H1 (cell line): ENCODE measurements at regions not wholly inside any gene's neighbourhood (a gene's known extent, or its start where the extent isn't known, plus 50 kb on each side); places are given as distances from the start of the nearest gene placed in this dataset.

Experiments
- CTCF ChIA-PET: fragments of 300-600 bp; sonication (Branson Sonifier 250); formaldehyde crosslinking; loops from one replicate; lab custom pipeline; 2021; ENCODE audit not compliant: partially characterized antibody; lab: Charles Lee
- POLR2A ChIA-PET: fragments of 300-600 bp; sonication (Branson Sonifier 250); formaldehyde crosslinking; loops from one replicate; lab custom pipeline; 2021; ENCODE audit warnings: inconsistent platforms; ENCODE audit not compliant: partially characterized antibody; lab: Charles Lee
- DNase-seq, 2 experiments: peaks; one replicate each; pipeline versions ENCODE4 v3.0.0 to v3.0.0-alpha.2; 2010 to 2022; ENCODE audit warnings: low spot score in 2 of 2, low read depth in 1 of 2, mixed read lengths in 1 of 2
- FAIRE-seq: peaks from 2 replicates; lab custom pipeline; 2011; peaks lifted over from hg19 to GRCh38; lab: Jason Lieb, UNC
- H2AFZ ChIP-seq: 2 replicates; pipeline ENCODE4 v1.8.1; 2012; ENCODE audit warnings: low read length, inconsistent platforms
- H2AK5ac ChIP-seq: 2 replicates; pipeline ENCODE4 v1.6.1; 2013; ENCODE audit warnings: low read depth, low read length
- H2BK120ac ChIP-seq: replicated peaks from 2 replicates; pipeline ENCODE3; 2013; ENCODE audit warnings: low read depth, low read length, inconsistent platforms
- H2BK12ac ChIP-seq: 2 replicates; pipeline ENCODE4 v1.6.1; 2013; ENCODE audit warnings: low read depth, low read length
- H2BK15ac ChIP-seq: 2 replicates; pipeline ENCODE4 v1.6.1; 2013; ENCODE audit warnings: low read length
- H2BK20ac ChIP-seq: 2 replicates; pipeline ENCODE4 v1.6.1; 2013; ENCODE audit warnings: low read length
- H2BK5ac ChIP-seq: 2 replicates; pipeline ENCODE4 v1.6.1; 2013; ENCODE audit warnings: low read depth, low read length
- H3K14ac ChIP-seq: 2 replicates; pipeline ENCODE4 v1.6.1; 2013; ENCODE audit warnings: inconsistent platforms; ENCODE audit not compliant: insufficient read length
- H3K18ac ChIP-seq: 2 replicates; pipeline ENCODE4 v1.6.1; 2013; ENCODE audit warnings: low read length; ENCODE audit errors: extremely low read depth
- H3K23ac ChIP-seq: 2 replicates; pipeline ENCODE4 v1.6.1; 2013; ENCODE audit warnings: inconsistent platforms; ENCODE audit not compliant: insufficient read length
- H3K23me2 ChIP-seq: 2 replicates; pipeline ENCODE4 v1.6.1; 2013; ENCODE audit warnings: low read depth, low read length
- H3K27ac ChIP-seq: 2 replicates; pipeline ENCODE4 v1.6.1; 2011; ENCODE audit warnings: low read depth, low read length, inconsistent platforms
- H3K27me3 ChIP-seq, 4 experiments: replicated peaks in 1 of 4; 1 replicate in 1 of 4; 2 replicates in 3 of 4; pipeline versions ENCODE4 v1.6.1 to v1.8.1; 2011 to 2013; ENCODE audit warnings: low read length in 3 of 4, mild to moderate bottlenecking in 3 of 4, inconsistent platforms in 2 of 4, mixed read lengths in 2 of 4, moderate library complexity in 1 of 4; ENCODE audit not compliant: control insufficient read depth in 3 of 4, insufficient read depth in 3 of 4; ENCODE audit errors: extremely low read depth in 1 of 4
- H3K36me3 ChIP-seq, 4 experiments: 2 replicates each; pipeline versions ENCODE4 v1.6.1 to v1.8.1; 2011 to 2013; ENCODE audit warnings: mild to moderate bottlenecking in 4 of 4, low read length in 3 of 4, moderate library complexity in 2 of 4, control low read depth in 1 of 4, inconsistent platforms in 1 of 4; ENCODE audit not compliant: insufficient read depth in 4 of 4, control insufficient read depth in 2 of 4
- H3K4ac ChIP-seq: replicated peaks from 2 replicates; pipeline ENCODE3; 2013; ENCODE audit warnings: low read length, low read depth, mixed read lengths, inconsistent platforms; ENCODE audit not compliant: insufficient read length
- H3K4me1 ChIP-seq, 4 experiments: replicated peaks in 1 of 4; 1 replicate in 1 of 4; 2 replicates in 3 of 4; pipeline versions ENCODE4 v1.6.1 to v1.8.1; 2011 to 2013; ENCODE audit warnings: low read length in 3 of 4, inconsistent platforms in 2 of 4, mixed read lengths in 1 of 4; ENCODE audit not compliant: insufficient read depth in 4 of 4, control insufficient read depth in 3 of 4
- H3K4me2 ChIP-seq, 2 experiments: 2 replicates each; pipeline versions ENCODE4 v1.6.1 to v1.8.1; 2011 to 2013; ENCODE audit warnings: low read depth in 2 of 2, low read length in 2 of 2, control low read depth in 1 of 2, inconsistent platforms in 1 of 2, mild to moderate bottlenecking in 1 of 2; ENCODE audit not compliant: insufficient read depth in 1 of 2
- H3K4me3 ChIP-seq, 4 experiments: fragments of 200-600, 300-600 bp in 1 of 4; sonication (generic), shearing (Covaris generic), sonication (Bioruptor Twin) in 1 of 4; 2 replicates each; pipeline versions ENCODE4 v1.5.1 to v1.8.1; 2011 to 2016; ENCODE audit warnings: low read length in 4 of 4, low read depth in 3 of 4, control low read depth in 2 of 4, inconsistent platforms in 2 of 4, mild to moderate bottlenecking in 2 of 4, mixed read lengths in 1 of 4, moderate library complexity in 1 of 4; ENCODE audit not compliant: insufficient read depth in 2 of 4; ENCODE audit errors: extremely low read depth in 1 of 4
- H3K56ac ChIP-seq: replicated peaks from 2 replicates; pipeline ENCODE3; 2013; ENCODE audit warnings: low read depth, mild to moderate bottlenecking, mixed read lengths, low read length, inconsistent platforms; ENCODE audit not compliant: insufficient read length
- H3K79me1 ChIP-seq: 2 replicates; pipeline ENCODE4 v1.6.1; 2013; ENCODE audit warnings: low read depth, low read length, control low read depth
- H3K79me2 ChIP-seq, 2 experiments: 2 replicates each; pipeline versions ENCODE4 v1.6.1 to v1.8.1; 2012 to 2013; ENCODE audit warnings: low read length in 2 of 2, mild to moderate bottlenecking in 2 of 2, inconsistent platforms in 1 of 2; ENCODE audit not compliant: insufficient read depth in 2 of 2, control insufficient read depth in 1 of 2
- H3K9ac ChIP-seq, 4 experiments: replicated peaks in 1 of 4; 1 replicate in 1 of 4; 2 replicates in 3 of 4; pipeline versions ENCODE4 v1.6.1 to v1.8.1; 2011 to 2013; ENCODE audit warnings: low read depth in 3 of 4, low read length in 3 of 4, control low read depth in 2 of 4, mild to moderate bottlenecking in 2 of 4, moderate library complexity in 2 of 4, inconsistent platforms in 1 of 4; ENCODE audit errors: extremely low read depth in 1 of 4
- H3K9me3 ChIP-seq, 2 experiments: 2 replicates each; pipeline versions ENCODE4 v1.6.1 to v1.8.1; 2012 to 2013; ENCODE audit warnings: mild to moderate bottlenecking in 2 of 2, moderate library complexity in 2 of 2, control low read depth in 1 of 2, inconsistent platforms in 1 of 2, low read depth in 1 of 2, low read length in 1 of 2, mixed read lengths in 1 of 2; ENCODE audit not compliant: insufficient read depth in 2 of 2
- H4K20me1 ChIP-seq, 2 experiments: replicated peaks in 1 of 2; 2 replicates each; pipeline versions ENCODE3 to v1.8.1; 2011 to 2013; ENCODE audit warnings: inconsistent platforms in 2 of 2, low read length in 2 of 2, mild to moderate bottlenecking in 1 of 2; ENCODE audit not compliant: insufficient read depth in 2 of 2, control insufficient read depth in 1 of 2
- H4K5ac ChIP-seq: 2 replicates; pipeline ENCODE4 v1.6.1; 2013; ENCODE audit warnings: low read length, low read depth, mixed read lengths, inconsistent platforms; ENCODE audit not compliant: insufficient read length
- H4K8ac ChIP-seq: 2 replicates; pipeline ENCODE4 v1.8.0; 2013; ENCODE audit warnings: mild to moderate bottlenecking, moderate library complexity, low read length, inconsistent platforms; ENCODE audit not compliant: insufficient read depth; ENCODE audit errors: extremely low read depth
- H4K91ac ChIP-seq: replicated peaks from 2 replicates; pipeline ENCODE3; 2013; ENCODE audit warnings: low read length, mixed read lengths, inconsistent platforms; ENCODE audit not compliant: insufficient read length
- ASH2L ChIP-seq: fragments of 200-600, 300-600 bp; sonication (generic); IDR thresholded peaks from one replicate; pipeline ENCODE4 v1.7.1; 2017; ENCODE audit warnings: low read length
- CBX8 ChIP-seq: fragments of 300-800, 300-1000 bp; sonication (generic); IDR thresholded peaks from 2 replicates; pipeline ENCODE4 v1.7.1; 2016; ENCODE audit warnings: low read depth, low read length, borderline replicate concordance
- CEBPB ChIP-seq: IDR thresholded peaks from 2 replicates; pipeline ENCODE4 v1.6.1; 2012; ENCODE audit warnings: low read depth, low read length
- EGR1 ChIP-seq: IDR thresholded peaks from 2 replicates; pipeline ENCODE4 v1.6.1; 2011; ENCODE audit warnings: low read depth, low read length, borderline replicate concordance
- EP300 ChIP-seq, 2 experiments: IDR thresholded peaks; 1 replicate in 1 of 2; 2 replicates in 1 of 2; pipeline ENCODE4 v1.6.1; 2011 to 2012; ENCODE audit warnings: low read depth in 2 of 2, low read length in 2 of 2, mild to moderate bottlenecking in 2 of 2, borderline replicate concordance in 1 of 2, inconsistent platforms in 1 of 2, moderate library complexity in 1 of 2
- GTF2F1 ChIP-seq: IDR thresholded peaks from 2 replicates; pipeline ENCODE4 v1.6.1; 2012; ENCODE audit warnings: low read depth, low read length, improper control_type of control experiment, borderline replicate concordance
- HDAC6 ChIP-seq: IDR thresholded peaks from one replicate; pipeline ENCODE4 v1.7.1; 2012; ENCODE audit warnings: low read depth, mild to moderate bottlenecking, inconsistent platforms, low read length, moderate library complexity
- JUND ChIP-seq: IDR thresholded peaks from 2 replicates; pipeline ENCODE4 v1.6.1; 2011; ENCODE audit warnings: mild to moderate bottlenecking, improper control_type of control experiment, low read length
- MAFK ChIP-seq: IDR thresholded peaks from 2 replicates; pipeline ENCODE4 v1.6.1; 2012; ENCODE audit warnings: low read depth, mild to moderate bottlenecking, improper control_type of control experiment, low read length
- POLR2A ChIP-seq, 2 experiments: IDR thresholded peaks; 1 replicate in 1 of 2; 2 replicates in 1 of 2; pipeline ENCODE4 v1.6.1; 2011; ENCODE audit warnings: low read depth in 2 of 2, low read length in 2 of 2, mild to moderate bottlenecking in 2 of 2; ENCODE audit errors: control extremely low read depth in 1 of 2
- RAD21 ChIP-seq, 2 experiments: IDR thresholded peaks in 1 of 2; conservative IDR thresholded peaks in 1 of 2; 2 replicates each; pipeline ENCODE4 v1.6.1; 2011; ENCODE audit warnings: low read depth in 2 of 2, low read length in 2 of 2, improper control_type of control experiment in 1 of 2, inconsistent platforms in 1 of 2, mild to moderate bottlenecking in 1 of 2, moderate library complexity in 1 of 2
- RBBP5 ChIP-seq: IDR thresholded peaks from 2 replicates; pipeline ENCODE4 v1.7.1; 2012; ENCODE audit warnings: low read depth, mild to moderate bottlenecking, inconsistent platforms, low read length, moderate library complexity, borderline replicate concordance
- SAP30 ChIP-seq: fragments of 300-600 bp; sonication (generic); IDR thresholded peaks from 2 replicates; pipeline ENCODE4 v1.7.1; 2012; ENCODE audit warnings: low read length, moderate library complexity, mild to moderate bottlenecking, inconsistent platforms; ENCODE audit not compliant: insufficient read depth, insufficient replicate concordance
- SIRT6 ChIP-seq: IDR thresholded peaks from one replicate; pipeline ENCODE4 v1.7.1; 2012; ENCODE audit warnings: low read length, inconsistent platforms
- SRF ChIP-seq: IDR thresholded peaks from 2 replicates; pipeline ENCODE4 v1.6.1; 2011; ENCODE audit warnings: mild to moderate bottlenecking, low read depth, low read length, moderate library complexity
- TEAD4 ChIP-seq: IDR thresholded peaks from 2 replicates; pipeline ENCODE4 v1.6.1; 2012; ENCODE audit warnings: low read depth, low read length, inconsistent platforms, mixed read lengths
- WGBS, 2 experiments: shearing (Covaris generic) in 1 of 2; methylation state at CpG; one replicate each; pipeline versions ENCODE4 v1.1.6 to v1.1.7; 2013 to 2015; ENCODE audit warnings: low lambda C conversion rate in 2 of 2, mixed read lengths in 2 of 2, inconsistent platforms in 1 of 2, low coverage in 1 of 2, missing lambda C conversion rate in 1 of 2; ENCODE audit not compliant: insufficient replicate concordance in 2 of 2, insufficient coverage in 1 of 2, insufficient read length in 1 of 2; ENCODE audit errors: extremely low coverage in 1 of 2, missing lambda C conversion rate in 1 of 2; 5-methylcytosine and 5-hydroxymethylcytosine counted together

GRCh38 chr5:167827766-167828165, 463.7 kb upstream of the WWC1 start:
- Histone ChIP-seq H3K23me2 (no peaks in the 10 kb centered on the region; the same call in 1 of the 2 replicates), H3K9ac (no peak overlapping the region), H3K4me2 (no peak overlapping the region), H3K27ac (no peak overlapping the region), H2BK20ac (no peak overlapping the region), H2AFZ (no peak overlapping the region), H3K9me3 (0 out of 4 replicates have a peak, but pooled peaks cover 0 to 4% of the 10 kb centered on the region in 2 experiments), H4K91ac (no peak overlapping the region), H2BK120ac (no peak overlapping the region), H3K79me1 (no peaks in the 10 kb centered on the region), H3K14ac (no peak overlapping the region), H3K27me3 (no peaks in the 10 kb centered on the region), H3K4me1 (no peaks in the 10 kb centered on the region), H3K23ac (no peak overlapping the region), H2BK12ac (no peak overlapping the region), H2BK15ac (no peak overlapping the region), H4K8ac (no peak overlapping the region), H2BK5ac (no peak overlapping the region), H4K5ac (no peak overlapping the region), H3K36me3 (no peaks in the 10 kb centered on the region), H3K79me2 (no peaks in the 10 kb centered on the region), H4K20me1 (no peaks in the 10 kb centered on the region), H3K4ac (no peak overlapping the region), H2AK5ac (no peak overlapping the region), H3K56ac (no peak overlapping the region), H3K18ac (no peak overlapping the region), H3K4me3 (no peak overlapping the region)
- no peak for DNase-seq
- 100% methylated on average over 1 of the region's 1 CpG; no CpG with 5 or more reads in 1 of the 2 experiments for WGBS, 2 experiments
- no peak for FAIRE-seq
- POLR2A ChIA-PET, result no interaction called here
- CTCF ChIA-PET, result interaction anchor here (1.4 kb wide), 1 partner anchor 71 kb away, joined by 3 read pairs; no protein-coding TSS in a partner anchor
- TF ChIP-seq ASH2L (no peak), SAP30 (no peak), SRF (no peak), RAD21 (IDR thresholded peaks at IDR 0.05 in 1 of 2, conservative IDR thresholded peaks at IDR 0.05 in 1 of 2; ENCODE audit: low read depth in 2 of 2, low read length in 2 of 2) (no peak), EP300 (IDR thresholded peaks at IDR 0.05; ENCODE audit: borderline replicate concordance in 1 of 2, low read depth in 2 of 2, low read length in 2 of 2) (no peak), HDAC6 (no peak), CBX8 (no peak), SIRT6 (no peak), GTF2F1 (no peak), RBBP5 (no peak), TEAD4 (no peak), MAFK (no peak), CEBPB (no peak), POLR2A (IDR thresholded peaks at IDR 0.05; ENCODE audit: control extremely low read depth in 1 of 2, low read depth in 2 of 2, low read length in 2 of 2) (no peak), JUND (no peak), EGR1 (no peak)
